Keratinocyte (primary cell): ENCODE measurements at regions not wholly inside any gene's neighbourhood (a gene's known extent, or its start where the extent isn't known, plus 50 kb on each side); places are given as distances from the start of the nearest gene placed in this dataset.

Source experiments
- EZH2 ChIP-seq: IDR thresholded peaks from one replicate; pipeline ENCODE4 v1.6.1; 2012; ENCODE audit warnings: inconsistent platforms, mild to moderate bottlenecking, low read length, moderate library complexity
- TF ChIP-seq, protein P1 (sequence below), 3 experiments: IDR thresholded peaks in 1 of 3; conservative IDR thresholded peaks in 1 of 3; optimal IDR thresholded peaks in 1 of 3; 2 replicates in 2 of 3; 3 replicates in 1 of 3; pipeline versions ENCODE3 to v1.5.1; 2011; ENCODE audit warnings: low read length in 3 of 3, mild to moderate bottlenecking in 3 of 3, moderate library complexity in 2 of 3, control low read depth in 1 of 3, inconsistent platforms in 1 of 3; ENCODE audit not compliant: insufficient read depth in 2 of 3; ENCODE audit errors: extremely low read depth in 1 of 3

DNA sequence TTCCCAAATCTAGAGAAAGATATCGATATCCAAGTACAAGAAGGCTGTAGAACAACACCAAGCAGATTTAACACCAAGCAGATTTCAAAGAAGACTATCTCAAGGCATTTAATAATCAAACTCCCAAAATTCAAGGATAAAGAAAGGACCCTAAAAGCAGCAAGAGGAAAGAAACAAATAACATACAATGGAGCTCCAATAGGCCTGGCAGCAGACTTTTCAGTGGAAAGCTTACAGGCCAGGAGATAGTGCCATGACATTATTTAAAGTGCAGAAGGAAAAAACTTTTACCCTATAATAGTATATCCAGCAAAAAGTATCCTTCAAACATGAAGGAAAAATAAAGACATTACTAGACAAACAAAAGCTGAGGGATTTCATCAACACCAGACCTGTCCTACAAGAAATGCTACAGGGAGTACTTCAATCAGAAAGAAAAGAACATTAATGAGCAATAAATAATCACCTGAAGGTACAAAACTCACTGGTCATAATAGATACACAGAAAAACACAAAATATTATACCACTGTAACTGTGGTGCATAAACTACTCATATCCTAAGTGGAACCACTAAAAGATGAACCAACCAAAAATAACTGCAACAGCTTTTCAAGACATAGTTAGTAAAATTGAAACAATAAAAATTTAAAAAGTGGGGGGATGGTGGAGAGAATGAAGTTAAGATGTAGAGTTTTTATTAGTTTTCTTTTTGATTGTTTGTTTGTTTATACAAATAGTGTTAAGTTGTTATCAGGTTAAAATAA is 267.2 kb downstream of the AUH start:
- TF ChIP-seq, protein P1, sequence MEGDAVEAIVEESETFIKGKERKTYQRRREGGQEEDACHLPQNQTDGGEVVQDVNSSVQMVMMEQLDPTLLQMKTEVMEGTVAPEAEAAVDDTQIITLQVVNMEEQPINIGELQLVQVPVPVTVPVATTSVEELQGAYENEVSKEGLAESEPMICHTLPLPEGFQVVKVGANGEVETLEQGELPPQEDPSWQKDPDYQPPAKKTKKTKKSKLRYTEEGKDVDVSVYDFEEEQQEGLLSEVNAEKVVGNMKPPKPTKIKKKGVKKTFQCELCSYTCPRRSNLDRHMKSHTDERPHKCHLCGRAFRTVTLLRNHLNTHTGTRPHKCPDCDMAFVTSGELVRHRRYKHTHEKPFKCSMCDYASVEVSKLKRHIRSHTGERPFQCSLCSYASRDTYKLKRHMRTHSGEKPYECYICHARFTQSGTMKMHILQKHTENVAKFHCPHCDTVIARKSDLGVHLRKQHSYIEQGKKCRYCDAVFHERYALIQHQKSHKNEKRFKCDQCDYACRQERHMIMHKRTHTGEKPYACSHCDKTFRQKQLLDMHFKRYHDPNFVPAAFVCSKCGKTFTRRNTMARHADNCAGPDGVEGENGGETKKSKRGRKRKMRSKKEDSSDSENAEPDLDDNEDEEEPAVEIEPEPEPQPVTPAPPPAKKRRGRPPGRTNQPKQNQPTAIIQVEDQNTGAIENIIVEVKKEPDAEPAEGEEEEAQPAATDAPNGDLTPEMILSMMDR (optimal IDR thresholded peaks at IDR 0.05 in 1 of 3, IDR thresholded peaks at IDR 0.05 in 1 of 3, conservative IDR thresholded peaks at IDR 0.05 in 1 of 3; ENCODE audit: extremely low read depth in 1 of 3, insufficient read depth in 2 of 3, low read length in 3 of 3), result no peak
- TF ChIP-seq EZH2, result no peak
